Neural cell (in vitro differentiated cells): ENCODE measurements at regions not wholly inside any gene's neighbourhood (a gene's known extent, or its start where the extent isn't known, plus 50 kb on each side); places are given as distances from the start of the nearest gene placed in this dataset.

Source experiments
- H2AFZ ChIP-seq: fragments of 200-600, 300-800 bp; sonication (generic), shearing (Covaris generic); 2 replicates; pipeline ENCODE4 v1.6.0; 2014; ENCODE audit warnings: low read depth, mild to moderate bottlenecking, antibody characterized with exemption, low read length, moderate library complexity
- H3F3A ChIP-seq: fragments of 200-600 bp; shearing (Covaris generic); 2 replicates; pipeline ENCODE4 v1.6.1; 2016; ENCODE audit warnings: mild to moderate bottlenecking, moderate library complexity, mixed read lengths, antibody characterized with exemption, low read length; ENCODE audit not compliant: insufficient read depth, poor library complexity, severe bottlenecking
- H3K27ac ChIP-seq: fragments of 200-600, 300-800 bp; sonication (generic), shearing (Covaris generic); 2 replicates; pipeline ENCODE4 v1.5.1; 2014; ENCODE audit warnings: mild to moderate bottlenecking, low read length, moderate library complexity
- H3K27me3 ChIP-seq: fragments of 300-800, 200-600 bp; sonication (generic), shearing (Covaris generic); 2 replicates; pipeline ENCODE4 v1.6.0; 2014; ENCODE audit warnings: mild to moderate bottlenecking, low read depth, low read length, moderate library complexity; ENCODE audit not compliant: insufficient read depth
- H3K36me3 ChIP-seq: fragments of 300-800, 200-600 bp; sonication (generic), shearing (Covaris generic); 2 replicates; pipeline ENCODE4 v1.5.1; 2014; ENCODE audit warnings: mild to moderate bottlenecking, antibody characterized with exemption, low read length, moderate library complexity; ENCODE audit not compliant: insufficient read depth
- H3K4me2 ChIP-seq: fragments of 300-800, 200-600 bp; sonication (generic), shearing (Covaris generic); 2 replicates; pipeline ENCODE4 v1.6.0; 2014; ENCODE audit warnings: mild to moderate bottlenecking, low read length
- H3K4me3 ChIP-seq: fragments of 300-800, 200-600 bp; sonication (generic), shearing (Covaris generic); 2 replicates; pipeline ENCODE4 v1.5.1; 2014; ENCODE audit warnings: mild to moderate bottlenecking, low read length, moderate library complexity
- H3K79me2 ChIP-seq: fragments of 200-600 bp; shearing (Covaris generic); replicated peaks from 2 replicates; pipeline ENCODE4 v1.6.0; 2014; ENCODE audit warnings: mild to moderate bottlenecking, low read length, moderate library complexity; ENCODE audit not compliant: insufficient read depth
- H3K9ac ChIP-seq: fragments of 300-800, 200-600 bp; sonication (generic), shearing (Covaris generic); 2 replicates; pipeline ENCODE4 v1.6.1; 2016; ENCODE audit warnings: mild to moderate bottlenecking, low read length, mixed read lengths
- H3K9me2 ChIP-seq: fragments of 200-600 bp; shearing (Covaris generic); 2 replicates; pipeline ENCODE4 v1.6.1; 2016; ENCODE audit warnings: mild to moderate bottlenecking, low read length, mixed read lengths; ENCODE audit not compliant: insufficient read depth
- H3K9me3 ChIP-seq: fragments of 200-600, 300-800 bp; sonication (generic), shearing (Covaris generic); 2 replicates; pipeline ENCODE4 v1.6.1; 2016; ENCODE audit warnings: mild to moderate bottlenecking, mixed run types, low read length, moderate library complexity, mixed read lengths
- H4K20me1 ChIP-seq: fragments of 200-600 bp; shearing (Covaris generic); 2 replicates; pipeline ENCODE4 v1.6.1; 2016; ENCODE audit warnings: mild to moderate bottlenecking, mixed run types; ENCODE audit not compliant: insufficient read depth
- CTCF ChIP-seq: fragments of 450-650 bp; IDR thresholded peaks from 2 replicates; pipeline ENCODE4 v1.5.1; 2014; ENCODE audit warnings: antibody characterized with exemption, mild to moderate bottlenecking, moderate library complexity; ENCODE audit not compliant: poor library complexity, severe bottlenecking
- EP300 ChIP-seq: fragments of 450-650 bp; conservative IDR thresholded peaks from 2 replicates; pipeline ENCODE4 v1.6.1; 2014; ENCODE audit warnings: antibody characterized with exemption, mild to moderate bottlenecking, moderate library complexity; ENCODE audit not compliant: poor library complexity, severe bottlenecking
- EZH2 ChIP-seq: fragments of 200-600, 300-800 bp; shearing (Covaris generic), sonication (generic); IDR thresholded peaks from 2 replicates; pipeline ENCODE4 v1.6.1; 2014; ENCODE audit warnings: antibody characterized with exemption, low read length, borderline replicate concordance, mild to moderate bottlenecking; ENCODE audit not compliant: insufficient read depth, poor library complexity, severe bottlenecking
- MXI1 ChIP-seq: fragments of 450-650 bp; conservative IDR thresholded peaks from 2 replicates; pipeline ENCODE4 v1.6.1; 2014; ENCODE audit warnings: antibody characterized with exemption, mild to moderate bottlenecking; ENCODE audit not compliant: poor library complexity, severe bottlenecking
- POLR2AphosphoS5 ChIP-seq: IDR thresholded peaks from 2 replicates; pipeline ENCODE4 v1.6.1; 2012
- RAD21 ChIP-seq: fragments of 450-650 bp; conservative IDR thresholded peaks from 2 replicates; pipeline ENCODE4 v1.6.1; 2014; ENCODE audit warnings: antibody characterized with exemption, mild to moderate bottlenecking, moderate library complexity
- SMC3 ChIP-seq: fragments of 450-650 bp; conservative IDR thresholded peaks from 2 replicates; pipeline ENCODE4 v1.6.1; 2014; ENCODE audit warnings: antibody characterized with exemption, mild to moderate bottlenecking, moderate library complexity; ENCODE audit not compliant: poor library complexity
- TAF1 ChIP-seq: IDR thresholded peaks from 2 replicates; pipeline ENCODE4 v1.6.1; 2012; ENCODE audit warnings: low read depth
- TF ChIP-seq, protein P1 (sequence below): IDR thresholded peaks from 2 replicates; pipeline ENCODE4 v1.6.1; 2012; ENCODE audit warnings: borderline replicate concordance

- no peak for TF ChIP-seq MXI1
These were observed 244.2 kb upstream of the SERP2 start (continued) for GRCh38 chr13:44129418-44129817.

GRCh38 chr13:44131069-44131614 lies 242.5 kb upstream of the SERP2 start:
- H3K9me3 ChIP-seq: no peaks in the 10 kb centered on the region
- no peaks in the 10 kb centered on the region for H3K27me3 ChIP-seq
- no peak overlapping the region for H3K27ac ChIP-seq
- no peak overlapping the region for H2AFZ ChIP-seq
- no peaks in the 10 kb centered on the region for H3K9me2 ChIP-seq
- TF ChIP-seq TAF1 (no peak), POLR2AphosphoS5 (no peak), EZH2 (no peak), MXI1 (no peak), CTCF (no peak), SMC3 (no peak), EP300 (no peak), RAD21 (no peak)
- TF ChIP-seq, protein P1, sequence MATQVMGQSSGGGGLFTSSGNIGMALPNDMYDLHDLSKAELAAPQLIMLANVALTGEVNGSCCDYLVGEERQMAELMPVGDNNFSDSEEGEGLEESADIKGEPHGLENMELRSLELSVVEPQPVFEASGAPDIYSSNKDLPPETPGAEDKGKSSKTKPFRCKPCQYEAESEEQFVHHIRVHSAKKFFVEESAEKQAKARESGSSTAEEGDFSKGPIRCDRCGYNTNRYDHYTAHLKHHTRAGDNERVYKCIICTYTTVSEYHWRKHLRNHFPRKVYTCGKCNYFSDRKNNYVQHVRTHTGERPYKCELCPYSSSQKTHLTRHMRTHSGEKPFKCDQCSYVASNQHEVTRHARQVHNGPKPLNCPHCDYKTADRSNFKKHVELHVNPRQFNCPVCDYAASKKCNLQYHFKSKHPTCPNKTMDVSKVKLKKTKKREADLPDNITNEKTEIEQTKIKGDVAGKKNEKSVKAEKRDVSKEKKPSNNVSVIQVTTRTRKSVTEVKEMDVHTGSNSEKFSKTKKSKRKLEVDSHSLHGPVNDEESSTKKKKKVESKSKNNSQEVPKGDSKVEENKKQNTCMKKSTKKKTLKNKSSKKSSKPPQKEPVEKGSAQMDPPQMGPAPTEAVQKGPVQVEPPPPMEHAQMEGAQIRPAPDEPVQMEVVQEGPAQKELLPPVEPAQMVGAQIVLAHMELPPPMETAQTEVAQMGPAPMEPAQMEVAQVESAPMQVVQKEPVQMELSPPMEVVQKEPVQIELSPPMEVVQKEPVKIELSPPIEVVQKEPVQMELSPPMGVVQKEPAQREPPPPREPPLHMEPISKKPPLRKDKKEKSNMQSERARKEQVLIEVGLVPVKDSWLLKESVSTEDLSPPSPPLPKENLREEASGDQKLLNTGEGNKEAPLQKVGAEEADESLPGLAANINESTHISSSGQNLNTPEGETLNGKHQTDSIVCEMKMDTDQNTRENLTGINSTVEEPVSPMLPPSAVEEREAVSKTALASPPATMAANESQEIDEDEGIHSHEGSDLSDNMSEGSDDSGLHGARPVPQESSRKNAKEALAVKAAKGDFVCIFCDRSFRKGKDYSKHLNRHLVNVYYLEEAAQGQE: no peak
- H3K79me2 ChIP-seq: no peaks in the 10 kb centered on the region
- H3K4me2 ChIP-seq: no peak overlapping the region
- H3K9ac ChIP-seq: no peak overlapping the region
- H3K36me3 ChIP-seq: no peaks in the 10 kb centered on the region
- no peaks in the 10 kb centered on the region for H3F3A ChIP-seq
- H4K20me1 ChIP-seq: no peaks in the 10 kb centered on the region
- no peak overlapping the region for H3K4me3 ChIP-seq

GRCh38 chr13:44132710-44133109 lies 240.9 kb upstream of the SERP2 start:
- Histone ChIP-seq H4K20me1 (no peaks in the 10 kb centered on the region), H3K36me3 (no peaks in the 10 kb centered on the region), H3K4me2 (no peak overlapping the region), H3K4me3 (no peak overlapping the region), H3K27ac (no peak overlapping the region), H3K9ac (no peak overlapping the region), H3K27me3 (no peaks in the 10 kb centered on the region), H3F3A (no peaks in the 10 kb centered on the region), H2AFZ (no peak overlapping the region), H3K9me3 (no peaks in the 10 kb centered on the region), H3K79me2 (no peaks in the 10 kb centered on the region), H3K9me2 (no peaks in the 10 kb centered on the region)
- TF ChIP-seq POLR2AphosphoS5 (no peak), RAD21 (no peak), EZH2 (no peak), EP300 (no peak), CTCF (no peak), MXI1 (no peak)
